ENCODE measurements at regions not wholly inside any gene's neighbourhood (a gene's known extent, or its start where the extent isn't known, plus 50 kb on each side); places are given as distances from the start of the nearest gene placed in this dataset.

DNA sequence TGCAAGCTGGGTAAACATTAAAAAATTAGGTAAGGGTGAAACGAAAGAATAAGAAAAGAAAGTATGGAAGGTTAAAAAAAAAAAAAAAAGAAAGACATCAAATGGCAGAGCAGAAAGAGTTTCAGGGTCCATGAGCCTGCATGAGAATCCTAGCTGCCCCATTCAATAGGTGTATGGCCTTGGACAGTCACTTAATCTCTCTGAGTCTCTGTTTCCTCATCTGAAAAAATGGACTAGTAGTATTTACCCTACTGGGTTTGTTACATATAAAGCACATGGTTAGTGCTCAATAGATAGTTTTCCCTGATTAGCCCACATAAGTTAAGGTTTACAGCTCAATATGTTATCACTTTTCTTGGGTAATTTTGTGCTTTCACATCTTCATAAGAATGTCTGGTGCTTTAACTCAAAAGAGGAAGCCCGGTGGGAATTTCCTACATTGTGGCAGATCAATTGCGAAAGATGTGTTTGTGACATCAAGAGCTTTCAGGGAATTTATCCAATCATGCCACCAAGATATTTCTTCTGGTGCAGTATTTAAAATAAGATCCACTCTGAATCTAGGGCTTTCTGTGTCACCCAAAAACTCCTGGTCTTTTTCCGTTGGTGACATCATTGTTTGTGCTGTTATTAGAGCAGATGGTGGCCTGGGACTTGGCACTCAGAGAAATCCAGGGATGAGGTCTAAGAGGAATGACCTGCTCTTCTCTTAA, 57.2 kb upstream of the UBE2E1 start:
- no peak for DNase-seq

DNA sequence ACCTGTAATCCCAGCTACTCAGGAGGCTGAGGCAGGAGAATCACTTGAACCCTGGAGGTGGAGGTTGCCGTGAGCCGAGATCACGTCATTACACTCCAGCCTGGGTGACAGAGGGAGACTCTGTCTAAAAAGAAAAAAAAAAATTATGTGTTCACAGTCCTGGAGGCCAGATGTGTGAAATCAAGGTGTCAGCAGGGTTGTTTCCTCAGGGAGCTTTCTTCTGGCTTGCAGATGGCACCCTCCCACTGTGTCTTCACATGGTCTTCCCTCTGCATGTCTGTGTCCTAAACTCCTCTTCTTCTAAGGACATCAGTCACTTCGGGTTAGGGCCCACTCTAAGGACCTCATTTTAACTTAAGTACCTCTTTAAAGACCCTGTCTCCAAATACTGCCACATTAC, 56.1 kb upstream of the UBE2E1 start:
- no peak for DNase-seq

GRCh38 chr3:23750573-23751210, 55.1 kb upstream of the UBE2E1 start:
- DNase-seq, result no peak

- DNase-seq, result no peak
Observed at GRCh38 chr3:23751212-23751723, 54.5 kb upstream of the UBE2E1 start.

DNA sequence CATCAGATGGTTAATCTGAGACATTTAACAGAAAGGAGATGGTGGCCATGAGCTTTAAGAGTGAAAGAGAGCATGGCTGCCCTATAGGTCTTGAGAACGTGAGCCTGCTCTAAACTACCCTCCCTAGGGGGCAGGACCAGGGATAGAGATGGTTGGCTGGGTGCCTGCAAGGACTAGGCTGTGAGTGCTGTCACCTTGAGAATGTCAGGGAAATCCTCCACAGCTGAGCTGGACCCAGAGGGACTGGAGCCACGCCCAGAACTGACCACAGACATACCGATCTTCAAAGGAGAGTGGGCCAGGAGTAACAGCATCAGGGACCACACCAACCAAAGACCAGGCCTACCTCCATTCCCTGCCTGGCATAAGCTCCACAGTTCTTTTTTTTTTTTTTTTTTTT, 53.6 kb upstream of the UBE2E1 start:
- DNase-seq, result no peak

GRCh38 chr3:23754215-23754614, 51.5 kb upstream of the UBE2E1 start:
- no peak for DNase-seq
